GM18505 (cell line): ENCODE measurements at regions not wholly inside any gene's neighbourhood (a gene's known extent, or its start where the extent isn't known, plus 50 kb on each side); places are given as distances from the start of the nearest gene placed in this dataset.
"Not testable (repeated sequence)": the region's sequence is repeated elsewhere in the genome, so short reads cannot be mapped to it uniquely, and the experiment has no call there.

ENCODE experiments used
- ATAC-seq: cut with Tn5 transposase; IDR thresholded peaks from one replicate; pipeline ENCODE4 v1.9.1; 2021; ENCODE audit not compliant: unreplicated experiment
- POLR2A ChIP-seq: IDR thresholded peaks from 4 replicates; pipeline ENCODE4 v1.6.1; 2011; ENCODE audit warnings: borderline replicate concordance; ENCODE audit not compliant: insufficient read depth, insufficient read length; ENCODE audit errors: extremely low read depth

DNA sequence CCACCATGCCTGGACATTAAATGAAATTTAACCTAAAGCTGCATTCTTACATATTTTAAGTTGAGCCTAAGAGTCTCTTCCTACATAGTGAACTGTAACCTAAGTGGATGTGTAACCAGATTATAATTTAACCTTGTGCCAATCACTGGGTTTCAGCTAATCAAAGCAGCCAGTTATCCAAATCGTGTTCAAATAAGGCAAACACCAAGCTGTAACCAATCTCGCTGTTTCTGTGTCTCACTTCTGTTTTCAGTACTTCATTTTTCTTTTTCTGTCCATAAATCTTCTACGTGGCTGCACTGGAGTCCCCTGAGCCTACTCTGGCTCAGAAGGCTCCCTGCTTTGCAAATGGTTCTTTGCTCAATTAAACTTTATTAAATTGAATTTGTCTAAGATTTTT, 186.1 kb upstream of the CNTN6 start:
- no peak for TF ChIP-seq POLR2A

DNA sequence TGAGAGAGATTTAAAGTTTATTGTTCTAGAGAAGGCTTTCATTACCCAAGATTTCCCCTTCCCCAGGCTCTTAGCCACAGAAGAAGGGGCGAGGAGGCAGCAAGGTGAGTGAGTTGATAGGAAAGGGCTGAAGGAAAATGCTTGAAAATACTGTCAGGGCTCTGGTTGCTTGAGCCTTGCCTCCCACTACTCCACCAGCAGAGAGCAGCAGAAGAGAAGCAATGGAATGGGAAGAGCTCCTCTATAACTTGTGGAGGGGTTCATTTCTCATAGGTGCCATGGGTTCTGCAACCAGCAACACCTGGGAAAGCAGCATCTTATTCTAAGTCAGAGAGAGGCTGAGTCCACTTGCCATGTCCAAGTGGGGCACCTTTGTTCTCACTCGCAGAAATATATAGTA, 184.0 kb upstream of the CNTN6 start:
- ATAC-seq: no peak
- no peak for TF ChIP-seq POLR2A

More for the DNA sequence above, 186.1 kb upstream of the CNTN6 start:
- ATAC-seq: no peak

DNA sequence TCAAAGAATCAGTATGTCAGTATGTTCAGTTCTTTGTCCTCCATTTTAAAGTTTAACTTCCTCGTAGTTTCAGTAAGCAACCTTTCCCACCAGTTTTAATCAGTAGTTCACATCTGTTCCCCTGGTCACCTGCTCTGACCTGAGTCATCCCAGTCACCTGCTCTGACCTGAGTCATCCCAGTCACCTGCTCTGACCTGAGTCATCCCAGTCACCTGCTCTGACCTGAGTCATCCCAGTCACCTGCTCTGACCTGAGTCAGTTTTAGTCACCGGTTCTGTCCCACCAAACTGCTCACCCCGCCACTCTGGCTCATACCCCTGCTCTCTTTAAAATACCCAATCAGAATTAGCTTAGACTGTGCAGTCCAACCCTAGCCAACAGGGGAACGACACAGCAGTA, 180.1 kb upstream of the CNTN6 start:
- ATAC-seq: not testable (repeated sequence)

DNA sequence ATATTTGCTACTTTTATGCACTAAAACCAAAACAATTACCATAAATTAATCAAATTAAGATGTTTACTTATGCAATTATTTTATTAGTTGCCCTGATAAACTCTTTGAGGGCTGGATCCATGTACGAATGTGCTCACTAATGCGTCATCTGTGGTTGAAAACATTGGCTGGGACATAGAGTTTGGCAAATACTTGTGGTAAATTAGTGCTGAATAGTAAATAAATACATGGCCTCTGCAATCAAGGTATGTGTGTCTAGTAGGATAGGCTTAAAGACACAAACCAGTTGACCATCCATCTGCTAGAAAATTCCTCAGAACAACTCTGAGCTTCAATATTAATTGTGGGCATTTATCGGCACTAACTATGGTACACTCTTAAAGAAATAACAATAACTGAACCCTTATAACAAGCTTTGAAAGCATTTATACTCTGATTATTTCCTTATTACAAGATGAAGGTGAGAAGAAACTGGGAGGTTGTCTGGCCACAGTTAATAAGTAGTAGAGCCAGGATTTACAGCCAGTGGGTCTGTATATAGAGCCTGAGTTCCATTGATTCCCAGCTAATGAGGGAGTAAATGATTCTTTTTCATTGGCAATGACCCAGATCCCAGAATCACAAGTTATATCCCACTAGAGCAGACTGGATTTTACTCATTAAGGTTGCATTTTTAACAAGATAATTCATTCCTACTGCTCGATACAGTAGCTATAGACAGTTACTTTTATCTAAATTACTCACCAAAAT, 169.5 kb upstream of the CNTN6 start:
- no peak for TF ChIP-seq POLR2A
- ATAC-seq: no peak

DNA sequence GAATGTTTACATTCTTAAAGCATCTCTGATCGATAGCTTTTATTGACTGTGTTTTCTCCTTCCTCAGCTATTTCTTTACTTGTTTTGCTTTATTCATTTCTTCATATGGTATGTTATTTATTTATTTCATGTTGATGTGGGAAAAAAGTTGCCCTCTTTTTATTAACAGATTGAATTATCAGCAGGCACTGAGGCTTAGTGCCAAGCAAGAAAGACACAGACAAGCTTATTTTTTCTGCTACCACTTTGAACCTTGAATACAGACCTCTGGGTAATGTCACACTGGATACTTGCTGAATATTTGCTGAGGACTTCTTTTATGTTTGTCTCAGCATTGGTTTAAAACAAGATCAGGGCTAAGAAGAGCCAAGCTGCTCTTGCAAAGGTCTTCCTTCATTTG, 162.0 kb upstream of the CNTN6 start:
- no peak for ATAC-seq
- TF ChIP-seq POLR2A: no peak

DNA sequence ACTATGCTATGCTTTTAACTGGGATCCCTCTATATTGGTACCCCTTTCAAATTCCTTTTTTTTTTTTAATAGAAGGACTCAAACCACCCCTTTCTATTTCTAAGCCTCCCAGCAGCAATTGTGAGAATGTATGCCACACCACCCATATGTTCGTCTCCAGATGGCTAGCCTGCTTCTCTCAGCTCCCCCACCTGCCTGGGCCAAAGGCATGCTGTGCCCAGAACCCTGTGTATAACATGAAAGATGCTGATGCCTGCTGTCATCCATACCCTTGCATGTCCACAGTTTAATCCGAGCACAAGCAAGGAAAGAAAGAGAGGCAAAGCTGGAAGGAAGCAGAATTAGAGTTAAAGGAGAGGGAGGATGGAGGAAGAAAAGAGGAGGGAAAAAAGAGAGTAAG, 159.5 kb upstream of the CNTN6 start:
- ATAC-seq: no peak
- no peak for TF ChIP-seq POLR2A

DNA sequence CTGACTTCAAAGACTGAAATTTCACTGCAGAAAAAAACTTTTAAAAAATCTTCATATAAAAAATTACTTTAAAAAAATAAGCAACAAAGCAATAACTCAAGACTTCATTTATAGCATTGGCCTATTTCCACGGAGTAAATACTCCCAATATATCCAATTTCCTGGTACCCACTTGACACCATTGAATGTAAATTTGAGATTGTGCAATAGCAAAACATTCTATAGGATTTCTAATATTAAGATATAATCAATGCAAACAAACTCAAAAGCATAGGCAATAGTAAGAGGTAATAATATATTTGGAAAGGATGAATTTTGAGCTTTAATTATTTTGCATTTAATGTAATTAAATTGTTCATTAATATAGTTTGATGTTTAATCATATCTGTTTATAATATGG, 148.0 kb upstream of the CNTN6 start:
- ATAC-seq: no peak
- no peak for TF ChIP-seq POLR2A

DNA sequence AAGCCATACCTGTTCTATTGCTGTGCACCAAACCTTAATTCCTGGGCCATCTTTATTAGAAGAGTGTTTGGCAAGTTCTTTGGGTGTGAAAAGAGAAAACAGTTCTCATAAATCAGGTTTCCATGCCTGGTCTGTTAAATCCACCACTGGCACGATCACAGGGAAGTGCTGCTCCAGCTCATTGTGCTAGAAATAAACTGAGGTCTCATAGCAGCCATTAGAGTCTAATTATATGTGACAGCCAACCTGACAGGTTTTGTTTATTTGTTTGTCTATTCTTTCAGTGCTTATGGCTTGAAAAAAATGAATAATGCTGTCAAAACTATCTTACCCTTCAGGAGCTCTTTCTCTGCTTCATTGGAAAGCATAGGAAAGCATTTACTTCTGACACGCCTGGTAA, 147.1 kb upstream of the CNTN6 start:
- TF ChIP-seq POLR2A: no peak
- ATAC-seq: no peak

DNA sequence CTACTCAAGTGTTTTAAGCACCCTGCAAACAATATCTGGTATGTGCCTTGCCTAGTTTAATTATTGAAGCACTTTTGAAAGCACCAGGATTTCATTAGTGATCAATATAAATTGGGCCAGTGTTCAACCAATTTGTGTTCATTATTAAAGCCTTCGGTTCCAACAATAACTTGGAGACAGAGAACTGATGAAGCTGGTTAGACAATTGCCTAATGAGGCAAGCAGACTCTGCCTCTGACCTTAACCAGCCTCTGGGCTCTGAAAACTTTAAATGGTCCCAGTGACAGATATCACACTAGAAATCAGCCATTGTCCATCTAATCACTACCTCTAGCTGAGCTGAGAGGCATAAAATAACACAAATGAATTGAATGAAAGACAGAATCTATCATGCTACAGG, 139.9 kb upstream of the CNTN6 start:
- no peak for ATAC-seq
- TF ChIP-seq POLR2A: no peak

DNA sequence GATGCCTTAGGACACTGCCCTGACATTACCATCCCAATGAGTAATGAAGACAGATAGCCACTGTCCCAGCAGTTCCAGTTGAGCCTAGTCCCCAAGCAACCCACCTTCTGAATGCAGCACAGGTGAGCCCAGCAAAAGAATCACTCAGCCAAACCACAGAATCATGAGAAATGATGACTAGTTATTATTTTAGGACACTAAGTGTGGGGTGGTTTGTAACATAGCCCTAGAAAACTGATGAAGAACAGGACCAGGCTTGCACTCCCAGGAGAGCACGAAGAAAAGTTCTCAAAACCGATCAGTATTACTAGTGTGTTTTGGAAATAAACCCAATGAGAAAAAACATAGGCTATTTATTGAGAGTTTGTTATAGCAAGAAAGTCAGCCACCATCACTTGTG, 129.6 kb upstream of the CNTN6 start:
- no peak for ATAC-seq
- TF ChIP-seq POLR2A: no peak

DNA sequence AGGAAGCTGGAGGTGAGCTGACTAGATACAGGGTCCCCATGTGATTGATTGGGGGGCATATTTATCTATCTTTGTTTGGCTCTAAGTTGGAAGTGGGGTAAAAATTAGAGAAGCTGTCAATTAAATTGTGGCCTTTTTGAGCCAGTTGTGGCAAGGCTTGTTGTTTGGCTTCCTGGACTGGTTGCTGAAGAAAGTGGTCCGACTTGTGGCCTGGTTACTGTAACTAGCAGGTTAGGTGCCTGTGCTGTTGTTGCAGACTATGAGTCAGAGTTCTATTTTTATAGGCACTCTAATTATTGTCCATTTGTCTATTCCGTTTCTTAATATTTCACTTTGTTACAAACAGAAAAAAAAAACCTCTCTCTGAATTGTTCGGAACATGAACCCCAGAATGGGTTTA, 129.1 kb upstream of the CNTN6 start:
- ATAC-seq: no peak

DNA sequence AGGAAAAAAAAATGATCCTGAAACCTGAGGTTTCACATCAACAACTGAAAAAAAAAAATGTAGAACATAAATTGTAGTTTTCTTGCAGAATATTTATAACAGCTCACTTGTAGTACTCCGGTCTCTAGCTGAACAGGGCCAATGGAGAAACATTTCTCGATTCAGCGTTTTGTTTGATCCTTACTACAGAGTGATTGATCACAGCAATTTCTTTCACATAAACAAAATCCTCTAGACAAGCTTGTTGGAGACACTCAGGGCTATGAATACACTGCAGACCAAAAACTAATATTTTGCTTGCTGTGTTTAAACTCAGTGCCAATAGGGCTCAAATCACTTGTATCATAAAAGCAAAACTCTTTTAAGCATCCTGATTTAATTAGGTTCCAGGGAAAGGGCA, 127.0 kb upstream of the CNTN6 start:
- ATAC-seq: no peak
- no peak for TF ChIP-seq POLR2A

More for the DNA sequence above, 129.1 kb upstream of the CNTN6 start:
- no peak for TF ChIP-seq POLR2A

DNA sequence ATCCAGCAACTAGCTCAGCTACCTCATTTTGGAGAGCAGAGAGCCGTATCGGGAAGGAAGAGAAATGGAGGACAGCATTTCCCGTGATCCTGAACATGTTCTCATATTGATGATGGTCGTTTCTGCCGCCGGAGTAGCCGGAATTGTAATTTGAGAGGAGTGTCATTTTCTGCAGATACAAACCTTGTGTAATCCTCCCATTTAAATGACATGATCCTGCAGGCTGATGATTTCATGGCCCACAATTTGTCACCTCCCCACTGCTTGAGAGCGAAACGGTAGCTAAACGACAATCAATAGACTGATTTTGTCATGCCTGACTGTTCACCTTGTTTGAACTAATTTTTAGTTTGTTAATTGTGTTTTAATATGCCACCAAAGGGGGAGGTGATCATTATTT, 126.5 kb upstream of the CNTN6 start:
- no peak for TF ChIP-seq POLR2A
- no peak for ATAC-seq

DNA sequence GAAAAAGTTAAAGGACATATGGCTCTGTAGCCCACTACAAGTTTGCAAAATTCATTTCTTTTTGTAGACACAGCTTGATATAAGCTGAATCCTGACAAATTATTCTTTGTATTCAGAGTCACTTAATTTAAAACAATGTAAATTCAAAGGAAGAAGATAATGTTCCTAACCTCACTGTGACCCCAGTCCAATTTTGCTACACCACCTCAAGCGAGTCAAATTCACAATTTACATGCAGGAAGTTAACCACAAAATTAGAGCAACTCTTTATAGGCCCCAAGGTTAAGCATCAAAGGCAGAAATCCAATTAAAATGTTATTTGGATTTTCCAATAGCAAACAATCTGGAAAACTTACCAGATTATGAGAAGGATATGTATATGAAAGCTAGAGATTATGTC, 119.5 kb upstream of the CNTN6 start:
- no peak for TF ChIP-seq POLR2A
- ATAC-seq: no peak

DNA sequence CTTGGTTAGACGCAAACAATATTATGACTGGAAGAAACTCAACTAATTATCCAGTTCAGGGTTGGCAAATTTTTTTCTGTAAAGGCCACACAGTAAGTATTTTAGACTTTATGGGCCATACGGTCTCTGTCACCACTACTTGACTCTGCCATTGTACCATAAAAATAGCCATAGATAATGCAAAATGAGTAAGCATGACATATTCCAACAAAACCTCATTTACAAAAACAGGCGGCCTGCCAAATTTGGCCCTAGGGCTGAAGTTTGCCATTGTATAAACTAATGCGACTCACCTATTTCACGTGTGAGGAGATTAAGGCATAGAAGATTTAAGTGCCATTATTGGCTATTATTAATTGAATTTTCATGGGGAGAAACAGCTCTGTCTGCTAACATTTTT, 116.8 kb upstream of the CNTN6 start:
- TF ChIP-seq POLR2A: no peak
- no peak for ATAC-seq

DNA sequence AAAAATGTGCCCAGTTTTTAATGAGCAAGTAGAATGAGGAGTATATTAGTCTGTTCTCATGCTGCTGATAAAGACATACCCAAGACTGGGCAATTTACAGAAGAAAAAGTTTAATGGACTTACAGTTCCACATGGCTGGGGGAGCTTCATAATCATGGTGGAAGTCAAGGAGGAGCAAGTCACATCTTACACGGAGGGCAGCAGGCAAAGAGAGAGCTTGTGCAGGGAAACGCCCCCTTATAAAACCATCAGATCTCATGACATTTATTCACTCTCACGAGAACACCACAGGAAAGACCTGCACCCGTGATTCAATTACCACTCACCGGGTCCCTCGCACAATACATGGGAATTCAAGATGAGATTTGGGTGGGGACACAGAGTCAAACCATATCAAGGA, 111.7 kb upstream of the CNTN6 start:
- TF ChIP-seq POLR2A: no peak
- ATAC-seq: no peak

DNA sequence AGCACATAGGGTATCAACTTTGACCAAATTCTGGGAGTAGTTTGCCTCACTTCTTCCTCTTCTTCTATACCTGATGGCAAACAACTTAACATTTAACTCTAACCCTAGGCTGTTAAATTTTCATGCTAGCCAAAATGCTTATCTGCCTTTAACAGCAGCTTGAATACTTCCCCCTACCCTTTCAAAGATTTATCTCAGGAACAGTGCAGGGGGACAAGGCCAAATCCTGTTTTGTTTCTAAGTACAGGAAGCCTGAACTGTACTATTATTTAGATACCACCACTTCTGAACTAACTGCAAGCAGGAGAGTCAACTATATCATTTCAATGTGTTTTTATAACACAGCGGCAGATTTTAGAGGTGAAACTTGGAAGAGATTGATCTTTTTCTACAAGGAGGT, 104.0 kb upstream of the CNTN6 start:
- TF ChIP-seq POLR2A: no peak
- no peak for ATAC-seq
